ENCODE measurements at regions not wholly inside any gene's neighbourhood (a gene's known extent, or its start where the extent isn't known, plus 50 kb on each side); places are given as distances from the start of the nearest gene placed in this dataset.

- no peak for DNase-seq (ENCODE audit: extremely low spot score, unreplicated experiment)
- H3K27me3 Mint-ChIP-seq: peaks cover 6% of the 10 kb centered on the region
- no peak overlapping the region for H3K27ac Mint-ChIP-seq
- TF ChIP-seq CTCF (conservative IDR thresholded peaks at IDR 0.05): no peak
- H3K36me3 Mint-ChIP-seq: no peaks in the 10 kb centered on the region
- no peak overlapping the region for H3K4me3 Mint-ChIP-seq
- H3K4me1 Mint-ChIP-seq (ENCODE audit: unreplicated experiment): peaks cover 11% of the 10 kb centered on the region
- peaks cover 5% of the 10 kb centered on the region for H3K9me3 Mint-ChIP-seq
These were observed 161.3 kb upstream of the HNRNPA3 start for GRCh38 chr2:177051278-177051677.

GRCh38 chr2:177052471-177052870 lies 160.1 kb upstream of the HNRNPA3 start:
- H3K4me3 Mint-ChIP-seq: no peak overlapping the region
- H3K36me3 Mint-ChIP-seq: no peaks in the 10 kb centered on the region
- no peak for TF ChIP-seq CTCF (conservative IDR thresholded peaks at IDR 0.05)
- H3K9me3 Mint-ChIP-seq: peaks cover 5% of the 10 kb centered on the region
- H3K4me1 Mint-ChIP-seq (ENCODE audit: unreplicated experiment): peaks cover 11% of the 10 kb centered on the region
- H3K27me3 Mint-ChIP-seq: peaks cover 10% of the 10 kb centered on the region
- H3K27ac Mint-ChIP-seq: no peak overlapping the region
- DNase-seq (ENCODE audit: extremely low spot score, unreplicated experiment): no peak

GRCh38 chr2:177053038-177053437 lies 159.6 kb upstream of the HNRNPA3 start:
- Mint-ChIP-seq H3K4me3 (no peak overlapping the region), H3K27ac (no peak overlapping the region), H3K36me3 (no peaks in the 10 kb centered on the region), H3K27me3 (peaks cover 10% of the 10 kb centered on the region), H3K4me1 (ENCODE audit: unreplicated experiment) (peaks cover 11% of the 10 kb centered on the region), H3K9me3 (peaks cover 5% of the 10 kb centered on the region)
- DNase-seq (ENCODE audit: extremely low spot score, unreplicated experiment): no peak
- no peak for TF ChIP-seq CTCF (conservative IDR thresholded peaks at IDR 0.05)

GRCh38 chr2:177053716-177054115 lies 158.9 kb upstream of the HNRNPA3 start:
- TF ChIP-seq CTCF (conservative IDR thresholded peaks at IDR 0.05): no peak
- Mint-ChIP-seq H3K36me3 (no peaks in the 10 kb centered on the region), H3K9me3 (peaks cover 5% of the 10 kb centered on the region), H3K27ac (no peak overlapping the region), H3K4me3 (no peak overlapping the region), H3K27me3 (peaks cover 10% of the 10 kb centered on the region), H3K4me1 (ENCODE audit: unreplicated experiment) (peaks cover 12% of the 10 kb centered on the region)
- DNase-seq (ENCODE audit: extremely low spot score, unreplicated experiment): no peak

GRCh38 chr2:177056481-177056929 lies 156.1 kb upstream of the HNRNPA3 start:
- peak; percentile 56 for TF ChIP-seq CTCF (conservative IDR thresholded peaks at IDR 0.05)
- H3K36me3 Mint-ChIP-seq: no peaks in the 10 kb centered on the region
- H3K9me3 Mint-ChIP-seq: no peaks in the 10 kb centered on the region
- peaks cover 4% of the 10 kb centered on the region for H3K27me3 Mint-ChIP-seq
- no peak overlapping the region for H3K27ac Mint-ChIP-seq
- peaks cover 21% of the 10 kb centered on the region for H3K4me1 Mint-ChIP-seq (ENCODE audit: unreplicated experiment)
- H3K4me3 Mint-ChIP-seq: no peak overlapping the region
- no peak for DNase-seq (ENCODE audit: extremely low spot score, unreplicated experiment)

GRCh38 chr2:177058747-177059146 lies 153.8 kb upstream of the HNRNPA3 start:
- Mint-ChIP-seq H3K9me3 (no peaks in the 10 kb centered on the region), H3K4me3 (no peak overlapping the region), H3K27ac (no peak overlapping the region), H3K36me3 (no peaks in the 10 kb centered on the region), H3K4me1 (ENCODE audit: unreplicated experiment) (peaks cover 10% of the 10 kb centered on the region), H3K27me3 (peaks cover 8% of the 10 kb centered on the region)
- no peak for DNase-seq (ENCODE audit: extremely low spot score, unreplicated experiment)
- no peak for TF ChIP-seq CTCF (conservative IDR thresholded peaks at IDR 0.05)

All from type B pancreatic cell (in vitro differentiated cells).